HepG2 (cell line): ENCODE measurements at regions not wholly inside any gene's neighbourhood (a gene's known extent, or its start where the extent isn't known, plus 50 kb on each side); places are given as distances from the start of the nearest gene placed in this dataset.

ENCODE experiments used
- ATAC-seq: fragments of 200-7000 bp; cut with Tn5 transposase; 3 replicates; pipeline ENCODE4 v1.9.1; 2020; ENCODE audit warnings: mild to moderate bottlenecking, moderate library complexity
- BruUV-seq: library from RNA; stranded (reverse); fragments of 400-500 nt; replicated peaks from 2 replicates; lab custom pipeline; 2021; lab: Mats Ljungman, UMichigan
- CTCF ChIA-PET: fragments of 300-600 bp; formaldehyde crosslinking; extraction: SDS; loops from one replicate; lab custom pipeline; 2021; ENCODE audit warnings: low total read pairs, inconsistent platforms, low intra/inter-chr PET ratio; lab: Yijun Ruan, JAX
- POLR2A ChIA-PET: fragments of 350-600 bp; sonication (Branson Sonifier 250); formaldehyde crosslinking; loops from one replicate; lab custom pipeline; 2020; ENCODE audit warnings: antibody characterized with exemption, inconsistent platforms; lab: Yijun Ruan, JAX
- DNase-seq: peaks from one replicate; pipeline ENCODE4 v3.0.0-alpha.2; 2015; ENCODE audit warnings: low spot score
- FAIRE-seq: peaks from 3 replicates; lab custom pipeline; 2011; peaks lifted over from hg19 to GRCh38; lab: Jason Lieb, UNC
- H2AFZ ChIP-seq: one replicate; pipeline ENCODE4 v1.6.1; 2011; ENCODE audit warnings: low read length, inconsistent platforms
- H3K27ac ChIP-seq: fragments of 300-600 bp; 3 replicates; pipeline ENCODE4 v1.8.0; 2011; ENCODE audit warnings: mixed run types, mild to moderate bottlenecking, mixed read lengths, low read length, inconsistent platforms; ENCODE audit not compliant: insufficient read depth; ENCODE audit errors: extremely low read length
- H3K27me3 ChIP-seq, 2 experiments: fragments of 200-600 bp in 1 of 2; 2 replicates in 1 of 2; 3 replicates in 1 of 2; pipeline versions ENCODE4 v1.6.0 to v1.8.0; 2011; ENCODE audit warnings: low read length in 2 of 2, mild to moderate bottlenecking in 2 of 2, moderate library complexity in 2 of 2, inconsistent platforms in 1 of 2; ENCODE audit not compliant: insufficient read depth in 2 of 2, control insufficient read depth in 1 of 2
- H3K36me3 ChIP-seq, 2 experiments: fragments of 200-600 bp in 1 of 2; replicated peaks in 1 of 2; 2 replicates in 1 of 2; 3 replicates in 1 of 2; pipeline versions ENCODE4 v1.5.1 to v1.8.0; 2011; ENCODE audit warnings: low read length in 2 of 2, inconsistent platforms in 1 of 2; ENCODE audit not compliant: insufficient read depth in 2 of 2, control insufficient read depth in 1 of 2
- H3K4me1 ChIP-seq: 2 replicates; pipeline ENCODE4 v1.5.1; 2012; ENCODE audit warnings: low read length, inconsistent platforms; ENCODE audit not compliant: insufficient read depth
- H3K4me2 ChIP-seq: 2 replicates; pipeline ENCODE4 v1.6.0; 2011; ENCODE audit warnings: low read depth, low read length, inconsistent platforms
- H3K4me3 ChIP-seq, 3 experiments: fragments of 200-600 bp in 1 of 3; sonication (generic), shearing (Covaris generic) in 1 of 3; replicated peaks in 1 of 3; 2 replicates each; pipeline ENCODE4 v1.5.1; 2011 to 2016; ENCODE audit warnings: low read length in 3 of 3, inconsistent platforms in 2 of 3, low read depth in 2 of 3, mild to moderate bottlenecking in 2 of 3, control low read depth in 1 of 3, mixed read lengths in 1 of 3; ENCODE audit not compliant: insufficient read depth in 1 of 3
- H3K79me2 ChIP-seq: one replicate; pipeline ENCODE4 v1.6.1; 2011; ENCODE audit warnings: low read length, inconsistent platforms; ENCODE audit not compliant: insufficient read depth
- H3K9ac ChIP-seq: 2 replicates; pipeline ENCODE4 v1.6.0; 2011; ENCODE audit warnings: mild to moderate bottlenecking, low read depth, low read length, inconsistent platforms; ENCODE audit not compliant: insufficient read depth
- H3K9me3 ChIP-seq: 2 replicates; pipeline ENCODE4 v1.5.1; 2012; ENCODE audit warnings: mild to moderate bottlenecking, low read length
- H4K20me1 ChIP-seq: 2 replicates; pipeline ENCODE4 v1.6.0; 2011; ENCODE audit warnings: inconsistent platforms, mild to moderate bottlenecking, low read length, moderate library complexity; ENCODE audit not compliant: insufficient read depth
- NR1H2 ChIP-seq: sonication (generic); formaldehyde crosslinking; IDR thresholded peaks from 2 replicates; pipeline ENCODE4 v1.8.1; 2022; ENCODE audit warnings: low read depth, missing genetic modification reagents, borderline replicate concordance
- NR2C2 ChIP-seq: sonication (generic); formaldehyde crosslinking; IDR thresholded peaks from 2 replicates; pipeline ENCODE4 v1.4.0; 2020; ENCODE audit warnings: missing genetic modification reagents, mild to moderate bottlenecking, moderate library complexity, borderline replicate concordance
- PCBP2 ChIP-seq: fragments of 200-400 bp; formaldehyde crosslinking; optimal IDR thresholded peaks from 2 replicates; pipeline ENCODE3; 2018; ENCODE audit warnings: low read length, low read depth; ENCODE audit not compliant: poor library complexity, severe bottlenecking
- SETDB1 ChIP-seq: sonication (generic); formaldehyde crosslinking; IDR thresholded peaks from 2 replicates; pipeline ENCODE4 v1.5.1; 2020; ENCODE audit warnings: missing genetic modification reagents, mild to moderate bottlenecking, borderline replicate concordance
- STAT5B ChIP-seq: sonication (generic); formaldehyde crosslinking; IDR thresholded peaks from 2 replicates; pipeline ENCODE4 v1.4.0; 2020; ENCODE audit warnings: missing genetic modification reagents
- TCF7L2 ChIP-seq: IDR thresholded peaks from 2 replicates; pipeline ENCODE4 v1.6.1; 2011; ENCODE audit warnings: mild to moderate bottlenecking, low read depth, low read length, moderate library complexity
- USF2 ChIP-seq, 2 experiments: sonication (generic) in 1 of 2; formaldehyde crosslinking in 1 of 2; IDR thresholded peaks; 2 replicates each; pipeline versions ENCODE4 v1.5.1 to v1.6.1; 2011 to 2020; ENCODE audit warnings: borderline replicate concordance in 1 of 2, low read depth in 1 of 2, low read length in 1 of 2, mild to moderate bottlenecking in 1 of 2, missing genetic modification reagents in 1 of 2, moderate library complexity in 1 of 2
- ZFX ChIP-seq: sonication (generic); formaldehyde crosslinking; IDR thresholded peaks from 2 replicates; pipeline ENCODE4 v1.4.0; 2020; ENCODE audit warnings: mild to moderate bottlenecking, low read depth, missing genetic modification reagents, moderate library complexity
- ZNF160 ChIP-seq: sonication (generic); formaldehyde crosslinking; IDR thresholded peaks from 2 replicates; pipeline ENCODE4 v1.8.0; 2022; ENCODE audit warnings: mild to moderate bottlenecking, inconsistent platforms, missing genetic modification reagents
- ZNF609 ChIP-seq: sonication (generic); formaldehyde crosslinking; IDR thresholded peaks from 2 replicates; pipeline ENCODE4 v1.4.0; 2020; ENCODE audit warnings: mild to moderate bottlenecking, missing genetic modification reagents, borderline replicate concordance
- WGBS: methylation state at CpG from one replicate; pipeline ENCODE4 v1.1.6; 2017; ENCODE audit warnings: low lambda C conversion rate; 5-methylcytosine and 5-hydroxymethylcytosine counted together
- in situ Hi-C: cut with HindIII; loops from 2 replicates; pipeline ENCODE4 v1.10.0; 2017; ENCODE audit warnings: low pct_unique_long_range_greater_than_20kb; ENCODE audit not compliant: extremely low pct_ligation_motif_present
- intact Hi-C: fragments of 100-400 bp; cut with micrococcal nuclease; formaldehyde crosslinking; loops from one replicate; pipeline ENCODE4 v1.10.0; 2022; ENCODE audit not compliant: unreplicated experiment

- H3K4me3 ChIP-seq = no peak overlapping the region
- no peaks in the 10 kb centered on the region for H3K79me2 ChIP-seq
- BruUV-seq = no TSS peak
- DNase-seq (no peak), ATAC-seq (no peak), FAIRE-seq (no peak)
- ChIA-PET POLR2A (no interaction called here), CTCF (no interaction called here)
- no peak overlapping the region for H3K27ac ChIP-seq
- no peaks in the 10 kb centered on the region for H3K27me3 ChIP-seq
- H3K4me1 ChIP-seq = no peaks in the 10 kb centered on the region
- H3K9me3 ChIP-seq = peaks cover 53% of the 10 kb centered on the region
- H2AFZ ChIP-seq = no peak overlapping the region
- no peaks in the 10 kb centered on the region for H4K20me1 ChIP-seq
- no peaks in the 10 kb centered on the region for H3K36me3 ChIP-seq
- no peak overlapping the region for H3K4me2 ChIP-seq
- WGBS = 0% methylated on average over 1 of the region's 1 CpG
- no peak overlapping the region for H3K9ac ChIP-seq
- intact Hi-C loops (no loop called here), in situ Hi-C loops (no loop called here)
- TF ChIP-seq SETDB1 (CRISPR knock-in tag) = no peak
- no peak for TF ChIP-seq ZNF160 (CRISPR knock-in tag)
- no peak for TF ChIP-seq NR2C2 (CRISPR knock-in tag)
- TF ChIP-seq NR1H2 (CRISPR knock-in tag) = no peak
- TF ChIP-seq USF2 (IDR thresholded peaks at IDR 0.05; ENCODE audit: low read depth, low read length) = no peak
- TF ChIP-seq USF2 (CRISPR knock-in tag; IDR thresholded peaks at IDR 0.05; ENCODE audit: borderline replicate concordance) = no peak
- no peak for TF ChIP-seq STAT5B (CRISPR knock-in tag)
- TF ChIP-seq ZNF609 (CRISPR knock-in tag) = no peak
- TF ChIP-seq TCF7L2 = no peak
- no peak for TF ChIP-seq ZFX
- TF ChIP-seq PCBP2 = no peak
- TF ChIP-seq, all 625 proteins: peak for 0
These were observed 465.5 kb upstream of the ATP2B1 start for GRCh38 chr12:90174198-90174510.
